ENCODE measurements at regions not wholly inside any gene's neighbourhood (a gene's known extent, or its start where the extent isn't known, plus 50 kb on each side); places are given as distances from the start of the nearest gene placed in this dataset.

DNA sequence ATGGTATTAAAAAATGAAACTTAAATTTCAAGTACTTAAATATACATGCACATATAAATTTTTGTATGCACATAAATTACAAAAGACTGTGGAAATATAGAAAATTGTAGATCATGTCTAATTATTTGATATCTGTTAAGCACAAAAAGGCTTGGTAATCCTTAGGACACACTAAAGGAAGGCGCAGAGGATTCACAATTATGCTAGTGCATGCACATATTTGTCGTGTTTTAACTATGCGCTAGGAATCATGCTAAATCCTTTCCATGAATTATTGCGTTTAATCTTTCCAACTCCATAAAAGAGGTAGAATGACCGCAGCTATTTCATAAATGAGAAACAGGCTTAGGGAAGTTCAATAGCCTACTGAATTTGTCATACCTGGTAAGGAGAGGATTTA, 244.1 kb upstream of the ITGA1 start:
- Histone ChIP-seq H3K4me3 (ENCODE audit: low read length, poor library complexity, severe bottlenecking) (no peak overlapping the region), H3K9me3 (ENCODE audit: insufficient read depth, low read depth, low read length) (no peaks in the 10 kb centered on the region), H3K4me2 (ENCODE audit: low read depth, low read length, poor library complexity, severe bottlenecking) (no peak overlapping the region), H3K9ac (ENCODE audit: low read depth, low read length, poor library complexity, severe bottlenecking) (no peak overlapping the region), H3K36me3 (ENCODE audit: insufficient read depth, low read length) (no peaks in the 10 kb centered on the region), H4K20me1 (ENCODE audit: insufficient read depth, low read length, poor library complexity, severe bottlenecking) (no peaks in the 10 kb centered on the region), H3K79me2 (ENCODE audit: insufficient read depth, low read length) (no peaks in the 10 kb centered on the region), H3F3A (ENCODE audit: low read depth) (no peaks in the 10 kb centered on the region), H3K9me2 (replicated peaks; ENCODE audit: low read depth, low read length) (no peaks in the 10 kb centered on the region), H2AFZ (ENCODE audit: low read length) (no peak overlapping the region), H3K4me1 (ENCODE audit: insufficient read depth, low read length, poor library complexity, severe bottlenecking) (no peaks in the 10 kb centered on the region), H3K27me3 (ENCODE audit: insufficient read depth, low read length, poor library complexity, severe bottlenecking) (no peaks in the 10 kb centered on the region)
- TF ChIP-seq EZH2phosphoT487 (IDR thresholded peaks at IDR 0.05; ENCODE audit: borderline replicate concordance) = no peak

GRCh38 chr5:52544738-52545137, 243.0 kb upstream of the ITGA1 start:
- Histone ChIP-seq H3K9me3 (ENCODE audit: insufficient read depth, low read depth, low read length) (no peaks in the 10 kb centered on the region), H3K4me2 (ENCODE audit: low read depth, low read length, poor library complexity, severe bottlenecking) (no peak overlapping the region), H3K9ac (ENCODE audit: low read depth, low read length, poor library complexity, severe bottlenecking) (no peak overlapping the region), H4K20me1 (ENCODE audit: insufficient read depth, low read length, poor library complexity, severe bottlenecking) (no peaks in the 10 kb centered on the region), H3K79me2 (ENCODE audit: insufficient read depth, low read length) (no peaks in the 10 kb centered on the region), H3K4me3 (ENCODE audit: low read length, poor library complexity, severe bottlenecking) (no peak overlapping the region), H3K4me1 (ENCODE audit: insufficient read depth, low read length, poor library complexity, severe bottlenecking) (no peaks in the 10 kb centered on the region), H3K9me2 (replicated peaks; ENCODE audit: low read depth, low read length) (no peaks in the 10 kb centered on the region), H3K27me3 (ENCODE audit: insufficient read depth, low read length, poor library complexity, severe bottlenecking) (no peaks in the 10 kb centered on the region), H3K36me3 (ENCODE audit: insufficient read depth, low read length) (no peaks in the 10 kb centered on the region), H2AFZ (ENCODE audit: low read length) (no peak overlapping the region), H3F3A (ENCODE audit: low read depth) (no peaks in the 10 kb centered on the region)
- TF ChIP-seq, protein P1, sequence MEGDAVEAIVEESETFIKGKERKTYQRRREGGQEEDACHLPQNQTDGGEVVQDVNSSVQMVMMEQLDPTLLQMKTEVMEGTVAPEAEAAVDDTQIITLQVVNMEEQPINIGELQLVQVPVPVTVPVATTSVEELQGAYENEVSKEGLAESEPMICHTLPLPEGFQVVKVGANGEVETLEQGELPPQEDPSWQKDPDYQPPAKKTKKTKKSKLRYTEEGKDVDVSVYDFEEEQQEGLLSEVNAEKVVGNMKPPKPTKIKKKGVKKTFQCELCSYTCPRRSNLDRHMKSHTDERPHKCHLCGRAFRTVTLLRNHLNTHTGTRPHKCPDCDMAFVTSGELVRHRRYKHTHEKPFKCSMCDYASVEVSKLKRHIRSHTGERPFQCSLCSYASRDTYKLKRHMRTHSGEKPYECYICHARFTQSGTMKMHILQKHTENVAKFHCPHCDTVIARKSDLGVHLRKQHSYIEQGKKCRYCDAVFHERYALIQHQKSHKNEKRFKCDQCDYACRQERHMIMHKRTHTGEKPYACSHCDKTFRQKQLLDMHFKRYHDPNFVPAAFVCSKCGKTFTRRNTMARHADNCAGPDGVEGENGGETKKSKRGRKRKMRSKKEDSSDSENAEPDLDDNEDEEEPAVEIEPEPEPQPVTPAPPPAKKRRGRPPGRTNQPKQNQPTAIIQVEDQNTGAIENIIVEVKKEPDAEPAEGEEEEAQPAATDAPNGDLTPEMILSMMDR (conservative IDR thresholded peaks at IDR 0.05; ENCODE audit: low read length) = no peak
- TF ChIP-seq EZH2phosphoT487 (IDR thresholded peaks at IDR 0.05; ENCODE audit: borderline replicate concordance) = no peak

GRCh38 chr5:52554293-52554692, 233.4 kb upstream of the ITGA1 start:
- H2AFZ ChIP-seq (ENCODE audit: low read length) = 0 out of 2 replicates have a peak overlapping the region, but pooled peaks have one; percentile 13
- no peak overlapping the region for H3K4me3 ChIP-seq (ENCODE audit: low read length, poor library complexity, severe bottlenecking)
- no peaks in the 10 kb centered on the region for H3K79me2 ChIP-seq (ENCODE audit: insufficient read depth, low read length)
- no peaks in the 10 kb centered on the region for H3K9me3 ChIP-seq (ENCODE audit: insufficient read depth, low read depth, low read length)
- no peaks in the 10 kb centered on the region for H3K27me3 ChIP-seq (ENCODE audit: insufficient read depth, low read length, poor library complexity, severe bottlenecking)
- no peak overlapping the region for H3K4me2 ChIP-seq (ENCODE audit: low read depth, low read length, poor library complexity, severe bottlenecking)
- no peak overlapping the region for H3K9ac ChIP-seq (ENCODE audit: low read depth, low read length, poor library complexity, severe bottlenecking)
- no peaks in the 10 kb centered on the region for H3K4me1 ChIP-seq (ENCODE audit: insufficient read depth, low read length, poor library complexity, severe bottlenecking)
- no peaks in the 10 kb centered on the region for H3K36me3 ChIP-seq (ENCODE audit: insufficient read depth, low read length)
- H3K9me2 ChIP-seq (replicated peaks; ENCODE audit: low read depth, low read length) = no peaks in the 10 kb centered on the region
- TF ChIP-seq EZH2phosphoT487 (IDR thresholded peaks at IDR 0.05; ENCODE audit: borderline replicate concordance) = no peak
- TF ChIP-seq, protein P1 (conservative IDR thresholded peaks at IDR 0.05; ENCODE audit: low read length) = no peak
- no peaks in the 10 kb centered on the region for H3F3A ChIP-seq (ENCODE audit: low read depth)
- no peaks in the 10 kb centered on the region for H4K20me1 ChIP-seq (ENCODE audit: insufficient read depth, low read length, poor library complexity, severe bottlenecking)

GRCh38 chr5:52560366-52560765, 227.3 kb upstream of the ITGA1 start:
- TF ChIP-seq, protein P1 (conservative IDR thresholded peaks at IDR 0.05; ENCODE audit: low read length) = peak; percentile 61
- no peak for TF ChIP-seq EZH2phosphoT487 (IDR thresholded peaks at IDR 0.05; ENCODE audit: borderline replicate concordance)
- H3K79me2 ChIP-seq (ENCODE audit: insufficient read depth, low read length) = no peaks in the 10 kb centered on the region

More at GRCh38 chr5:52560366-52560765, 227.3 kb upstream of the ITGA1 start:
- H3K9me2 ChIP-seq (replicated peaks; ENCODE audit: low read depth, low read length) = no peaks in the 10 kb centered on the region
- no peaks in the 10 kb centered on the region for H3K9me3 ChIP-seq (ENCODE audit: insufficient read depth, low read depth, low read length)
- H3K9ac ChIP-seq (ENCODE audit: low read depth, low read length, poor library complexity, severe bottlenecking) = no peak overlapping the region
- no peaks in the 10 kb centered on the region for H3K4me1 ChIP-seq (ENCODE audit: insufficient read depth, low read length, poor library complexity, severe bottlenecking)
- no peaks in the 10 kb centered on the region for H3F3A ChIP-seq (ENCODE audit: low read depth)
- peak overlapping the region; percentile 62; the same call in 1 of the 2 replicates for H2AFZ ChIP-seq (ENCODE audit: low read length)
- no peak overlapping the region for H3K4me2 ChIP-seq (ENCODE audit: low read depth, low read length, poor library complexity, severe bottlenecking)
- H3K36me3 ChIP-seq (ENCODE audit: insufficient read depth, low read length) = no peaks in the 10 kb centered on the region
- no peak overlapping the region for H3K4me3 ChIP-seq (ENCODE audit: low read length, poor library complexity, severe bottlenecking)
- H3K27me3 ChIP-seq (ENCODE audit: insufficient read depth, low read length, poor library complexity, severe bottlenecking) = no peaks in the 10 kb centered on the region
- H4K20me1 ChIP-seq (ENCODE audit: insufficient read depth, low read length, poor library complexity, severe bottlenecking) = no peaks in the 10 kb centered on the region

Measured in Loucy (cell line).